ENCODE measurements at regions not wholly inside any gene's neighbourhood (a gene's known extent, or its start where the extent isn't known, plus 50 kb on each side); places are given as distances from the start of the nearest gene placed in this dataset.

DNA sequence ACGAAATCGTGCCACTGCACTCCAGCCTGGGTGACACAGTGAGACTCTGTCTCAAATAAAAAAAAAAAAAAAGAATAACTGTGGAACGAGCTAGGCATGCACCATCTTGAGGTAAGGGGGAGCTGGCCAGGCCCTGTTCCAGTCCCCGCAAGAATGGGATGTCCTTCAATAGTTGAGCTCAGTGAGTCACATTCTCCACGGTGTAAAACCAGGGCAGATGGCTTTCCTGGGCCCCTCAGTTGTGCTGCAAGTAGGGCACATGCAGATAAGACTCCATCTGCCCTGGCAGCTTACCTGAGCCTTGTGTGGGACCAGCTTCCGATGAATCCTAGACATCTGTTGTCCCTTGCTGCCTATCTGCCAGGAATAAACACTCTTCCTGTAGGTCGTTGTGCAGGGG is 312.1 kb downstream of the VRK1 start:
- TF ChIP-seq, protein P1, sequence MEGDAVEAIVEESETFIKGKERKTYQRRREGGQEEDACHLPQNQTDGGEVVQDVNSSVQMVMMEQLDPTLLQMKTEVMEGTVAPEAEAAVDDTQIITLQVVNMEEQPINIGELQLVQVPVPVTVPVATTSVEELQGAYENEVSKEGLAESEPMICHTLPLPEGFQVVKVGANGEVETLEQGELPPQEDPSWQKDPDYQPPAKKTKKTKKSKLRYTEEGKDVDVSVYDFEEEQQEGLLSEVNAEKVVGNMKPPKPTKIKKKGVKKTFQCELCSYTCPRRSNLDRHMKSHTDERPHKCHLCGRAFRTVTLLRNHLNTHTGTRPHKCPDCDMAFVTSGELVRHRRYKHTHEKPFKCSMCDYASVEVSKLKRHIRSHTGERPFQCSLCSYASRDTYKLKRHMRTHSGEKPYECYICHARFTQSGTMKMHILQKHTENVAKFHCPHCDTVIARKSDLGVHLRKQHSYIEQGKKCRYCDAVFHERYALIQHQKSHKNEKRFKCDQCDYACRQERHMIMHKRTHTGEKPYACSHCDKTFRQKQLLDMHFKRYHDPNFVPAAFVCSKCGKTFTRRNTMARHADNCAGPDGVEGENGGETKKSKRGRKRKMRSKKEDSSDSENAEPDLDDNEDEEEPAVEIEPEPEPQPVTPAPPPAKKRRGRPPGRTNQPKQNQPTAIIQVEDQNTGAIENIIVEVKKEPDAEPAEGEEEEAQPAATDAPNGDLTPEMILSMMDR (tag by site-specific recombination; IDR thresholded peaks at IDR 0.05): no peak
- TF ChIP-seq ZNF10 (tag by site-specific recombination; IDR thresholded peaks at IDR 0.05): no peak
